GM04503 (cell line): ENCODE measurements at regions not wholly inside any gene's neighbourhood (a gene's known extent, or its start where the extent isn't known, plus 50 kb on each side); places are given as distances from the start of the nearest gene placed in this dataset.
A peak's percentile ranks its signal among the peaks of the same experiment; 100 is the strongest.

Source experiments
- DNase-seq: peaks from one replicate; pipeline ENCODE4 v3.0.0-alpha.2; 2012; ENCODE audit warnings: low read depth

DNA sequence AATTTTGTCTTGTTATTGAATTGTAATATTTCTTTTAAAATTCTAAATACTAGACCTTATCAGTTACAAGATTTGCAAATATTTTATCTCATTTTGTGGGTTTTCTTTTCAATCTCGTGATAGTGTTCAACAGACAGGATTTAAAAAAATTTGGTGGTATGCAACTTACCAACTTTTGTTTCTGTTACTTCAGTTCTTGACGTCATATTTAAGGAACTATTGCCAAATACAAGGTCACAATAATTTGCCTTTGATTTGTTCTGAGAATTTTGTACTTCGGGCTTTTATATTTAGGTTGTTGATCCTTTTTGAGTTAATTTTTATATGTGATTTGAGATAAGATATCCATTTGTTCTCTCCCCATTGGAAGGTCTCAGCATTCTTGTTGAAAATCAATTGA lies 876.6 kb downstream of the DCDC2C start:
- DNase-seq: no peak

DNA sequence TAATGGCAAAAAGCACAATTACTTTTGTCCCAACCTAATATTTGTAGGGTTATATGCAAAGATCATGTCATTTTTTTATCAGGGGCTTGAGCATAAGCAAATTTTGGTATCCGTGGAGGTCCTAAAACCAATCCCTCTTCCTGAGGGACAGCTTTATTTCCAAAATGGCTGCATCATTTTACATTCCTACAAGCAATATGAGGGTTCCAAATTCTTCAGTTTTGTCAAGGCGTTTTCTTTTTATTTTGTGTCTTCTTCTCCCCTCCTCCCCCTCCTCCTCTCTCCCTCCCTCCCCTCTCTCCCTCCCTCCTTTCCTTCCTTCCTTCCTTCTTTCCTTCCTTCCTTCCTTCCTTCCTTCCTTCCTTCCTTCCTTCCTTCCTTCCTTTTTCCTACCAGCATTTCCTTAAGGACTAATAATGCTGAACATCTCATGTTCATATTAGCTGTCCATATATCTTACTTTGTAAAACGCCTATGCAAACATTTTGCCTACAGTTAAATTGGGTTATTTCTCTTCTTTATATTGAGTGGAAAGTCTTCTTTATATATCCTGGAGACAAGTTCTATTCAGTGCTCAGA lies 881.8 kb downstream of the DCDC2C start:
- no peak for DNase-seq

DNA sequence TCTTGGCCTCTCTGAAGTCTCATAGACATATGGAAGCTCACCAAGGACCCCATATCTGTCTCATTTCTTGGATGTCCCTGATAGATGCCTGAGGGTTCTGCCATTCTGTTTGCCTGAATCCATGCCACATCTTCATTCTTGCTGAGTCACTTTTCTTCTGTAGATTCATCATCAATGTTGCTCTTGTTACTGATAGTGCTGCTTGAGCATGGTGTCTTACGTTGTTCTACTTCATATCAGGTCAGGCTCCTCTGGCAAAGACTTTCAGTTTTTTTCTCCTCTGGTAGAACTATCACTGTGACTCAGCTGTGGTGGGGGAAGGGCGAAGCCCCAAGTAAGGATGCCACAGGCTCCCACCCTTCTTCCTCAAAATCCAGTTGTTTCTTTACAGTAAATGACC lies 885.2 kb downstream of the DCDC2C start:
- DNase-seq: no peak

DNA sequence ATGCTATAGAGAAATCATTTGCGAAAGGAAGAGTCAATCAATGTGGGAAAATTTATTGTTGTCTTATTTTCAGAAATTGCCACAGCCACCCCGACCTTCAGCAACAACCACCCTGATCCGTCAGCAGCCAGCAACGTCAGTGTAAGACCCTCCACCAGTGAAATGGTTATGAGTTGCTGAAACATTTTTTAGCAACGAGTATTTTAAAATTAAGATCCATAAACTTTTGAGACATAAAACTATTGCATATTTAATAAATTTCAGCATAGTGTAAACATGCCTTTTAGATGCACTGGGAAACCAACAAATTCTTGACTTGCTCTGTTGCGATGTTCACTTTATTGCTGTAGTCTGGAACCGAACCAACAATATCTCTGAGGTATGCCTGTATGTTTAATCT lies 887.9 kb downstream of the DCDC2C start:
- no peak for DNase-seq

DNA sequence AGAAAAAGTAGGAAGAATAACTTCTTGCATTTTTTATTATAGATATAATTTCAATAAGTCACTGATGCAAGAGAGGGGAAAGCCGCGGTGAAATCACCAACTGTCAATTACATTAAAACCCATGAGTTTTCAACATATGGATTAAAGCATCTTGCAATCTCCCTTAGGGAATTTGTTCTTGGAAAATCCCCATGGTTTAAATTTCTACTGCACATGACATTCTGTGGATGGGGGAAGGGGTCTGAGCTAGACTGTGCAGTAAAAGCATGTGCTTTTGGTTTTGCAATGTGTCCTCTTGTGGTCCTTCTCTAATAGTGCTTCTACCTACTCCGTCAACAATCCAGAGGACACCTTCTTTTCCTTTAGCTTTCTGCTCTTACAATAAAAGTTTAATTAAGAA lies 894.0 kb downstream of the DCDC2C start:
- DNase-seq: no peak

DNA sequence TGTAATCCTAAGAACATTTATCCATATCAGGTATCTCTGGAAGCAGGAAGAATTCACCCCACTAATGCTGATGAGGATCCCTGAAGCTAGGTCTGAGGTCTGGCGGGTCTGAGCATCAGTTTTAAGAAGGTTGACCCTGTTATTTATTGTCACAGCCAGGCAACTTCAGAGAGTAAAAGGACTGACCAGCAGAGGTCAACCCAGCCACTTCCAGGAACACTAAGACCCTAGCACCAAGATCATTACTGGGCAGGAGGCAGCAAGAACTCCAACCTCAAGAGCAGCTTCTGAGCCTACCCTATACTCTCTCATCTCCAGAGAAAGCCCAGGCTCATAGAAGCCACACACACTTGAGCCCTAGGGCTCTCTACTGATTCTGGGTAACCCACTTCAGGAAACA lies 901.4 kb downstream of the DCDC2C start:
- DNase-seq: no peak

DNA sequence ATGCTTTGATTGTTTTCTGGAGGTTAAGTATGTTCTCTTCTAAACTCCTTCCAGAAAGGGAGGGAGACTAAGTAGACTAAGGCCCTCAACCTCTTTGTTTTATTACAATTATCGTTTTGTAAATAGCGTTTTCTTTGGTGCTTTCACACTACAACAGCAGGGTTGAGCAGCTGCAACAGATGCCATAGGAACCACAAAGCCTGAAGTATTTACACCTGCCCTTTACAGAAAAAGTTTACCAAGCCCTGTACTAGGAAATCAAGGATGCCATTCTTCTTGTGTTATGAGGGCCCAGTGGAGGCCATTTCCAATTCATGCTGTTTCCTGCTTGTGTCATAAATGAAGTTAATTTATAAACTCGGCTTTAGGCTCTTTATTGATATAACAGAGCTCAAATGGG lies 914.8 kb downstream of the DCDC2C start:
- DNase-seq: no peak

DNA sequence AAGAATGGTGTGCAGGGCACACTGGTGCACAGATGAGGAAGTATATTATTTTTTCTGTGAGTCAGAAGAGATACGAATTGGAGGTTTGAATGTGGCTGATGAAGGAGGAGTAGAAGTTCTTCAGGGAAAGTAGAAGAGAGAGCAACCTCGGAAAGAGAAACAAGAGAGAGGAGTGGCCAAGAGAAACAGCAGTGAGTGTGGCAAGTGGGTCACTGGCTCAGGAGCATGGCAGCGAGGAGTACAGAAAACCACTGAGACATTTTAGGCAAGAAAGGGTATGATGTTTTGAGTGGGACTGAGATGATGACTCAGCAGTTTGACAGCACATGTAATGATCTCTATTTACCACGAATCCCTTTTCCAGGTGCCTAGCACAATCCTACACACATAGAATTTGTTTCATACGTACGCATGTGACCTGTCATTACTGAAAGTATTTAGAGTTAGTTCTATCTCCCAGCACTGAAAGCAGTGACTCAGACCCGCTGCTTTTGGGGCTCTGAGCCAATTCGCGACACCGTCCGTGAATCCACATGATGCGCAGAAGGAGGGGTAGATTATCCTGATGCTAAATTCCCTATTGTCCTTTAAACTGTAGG lies 915.4 kb downstream of the DCDC2C start:
- no peak for DNase-seq

DNA sequence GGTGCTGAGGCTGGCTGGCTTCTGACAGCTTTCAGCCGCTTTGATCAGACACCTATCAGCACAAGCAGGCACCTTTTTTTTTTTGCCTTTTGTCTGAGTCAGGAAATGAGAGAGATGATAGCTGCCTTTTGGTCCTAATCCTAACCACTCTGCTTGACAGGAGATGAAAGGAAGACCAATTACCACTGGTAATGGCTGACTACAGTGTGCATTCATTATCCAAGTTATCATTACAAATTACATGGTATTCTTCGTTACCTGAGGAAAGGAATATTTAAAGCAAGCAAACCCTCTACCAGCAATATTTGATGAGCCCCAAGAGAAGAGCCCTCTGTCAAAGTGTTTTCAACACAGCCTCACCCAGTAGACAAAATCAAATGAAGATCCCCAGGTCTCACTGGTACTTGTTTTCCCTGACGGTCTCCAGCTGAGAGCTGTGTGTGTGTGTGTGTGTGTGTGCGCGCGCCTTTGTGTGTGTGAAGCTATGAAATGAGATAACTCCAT lies 925.7 kb downstream of the DCDC2C start:
- DNase-seq: no peak

DNA sequence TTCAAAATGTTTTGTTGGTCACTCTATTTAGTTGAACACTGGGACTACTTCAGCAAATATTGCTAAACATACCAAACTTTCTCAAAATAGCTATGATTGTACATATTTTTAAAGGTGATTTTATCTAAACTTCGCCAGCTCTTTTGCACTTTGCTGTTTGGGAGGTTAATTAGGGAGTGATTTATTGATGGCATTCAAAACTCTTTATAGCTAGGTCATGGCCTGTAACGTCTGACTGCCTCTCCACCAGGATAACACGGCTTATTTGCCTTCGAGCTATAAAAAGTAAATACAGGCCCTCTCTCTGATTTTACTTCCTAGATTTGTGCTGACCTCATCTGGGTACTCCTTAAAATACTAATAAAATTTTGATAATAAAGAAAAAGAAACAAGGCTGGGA lies 931.9 kb downstream of the DCDC2C start:
- DNase-seq: no peak

DNA sequence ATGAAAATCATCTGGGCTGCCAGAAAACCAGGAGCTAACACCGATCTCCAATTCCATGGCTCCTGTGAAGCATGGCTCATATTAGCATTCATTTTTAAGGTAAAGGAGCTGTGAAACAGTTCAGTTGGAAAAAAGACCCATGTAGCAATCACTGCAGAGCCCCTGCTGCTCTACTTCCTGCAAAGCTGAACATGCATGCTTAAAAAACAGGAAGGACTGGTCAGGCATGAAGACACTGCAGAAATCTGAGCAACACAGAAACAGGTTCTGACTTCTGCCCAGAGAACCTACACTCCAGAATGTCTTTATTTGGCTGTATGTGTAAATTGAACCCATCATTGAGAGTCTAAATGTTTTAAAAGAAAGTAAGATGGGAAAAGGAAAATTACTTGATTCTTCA lies 950.6 kb downstream of the DCDC2C start:
- no peak for DNase-seq

DNA sequence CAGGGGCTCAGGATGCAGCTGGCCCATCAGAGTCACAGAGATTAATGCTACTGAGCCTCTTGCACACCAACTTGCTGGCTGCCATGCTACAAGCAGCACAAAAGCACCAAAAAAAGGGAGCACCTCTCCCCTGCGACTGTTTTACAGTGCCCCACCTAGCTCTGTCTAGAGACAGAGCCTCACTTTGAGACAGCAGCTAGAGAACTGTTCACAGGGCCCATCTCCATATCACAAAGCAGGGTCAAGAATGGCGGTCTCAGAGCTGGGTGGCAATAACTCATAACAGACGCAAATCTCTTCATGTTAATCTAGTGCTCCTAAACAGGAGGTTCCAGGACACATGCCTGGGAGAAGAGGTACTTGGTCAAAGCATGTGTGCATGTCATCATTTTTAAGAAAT lies 953.0 kb downstream of the DCDC2C start:
- no peak for DNase-seq

DNA sequence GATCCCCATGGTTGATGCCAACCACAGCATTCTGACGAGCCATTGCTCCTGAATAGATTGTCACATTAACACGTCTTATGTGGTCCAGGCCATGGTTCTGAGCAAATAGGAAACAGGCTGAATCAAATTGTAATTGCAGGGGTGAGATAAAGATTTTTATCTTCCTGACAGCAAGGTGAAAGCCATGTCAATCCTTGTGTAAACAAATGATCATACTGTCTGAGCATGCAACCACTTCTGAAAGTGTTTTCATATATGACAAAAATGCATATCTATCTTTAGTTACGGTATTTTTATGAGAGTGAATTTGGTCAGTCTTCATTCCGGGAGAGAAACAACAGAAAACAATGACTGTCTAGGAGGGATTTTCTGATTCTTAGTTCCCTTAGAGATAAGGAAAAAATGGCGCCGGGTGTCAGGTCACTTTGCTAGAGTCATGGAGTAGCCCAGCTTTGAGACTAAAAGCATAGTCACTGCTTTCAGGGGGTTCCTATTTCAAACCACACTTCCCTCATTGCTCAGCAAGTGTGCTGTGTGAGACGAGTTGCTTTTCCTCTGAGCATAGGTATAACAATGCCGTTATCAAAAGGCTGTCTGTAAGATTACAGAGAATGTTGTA lies 958.9 kb downstream of the DCDC2C start:
- no peak for DNase-seq

DNA sequence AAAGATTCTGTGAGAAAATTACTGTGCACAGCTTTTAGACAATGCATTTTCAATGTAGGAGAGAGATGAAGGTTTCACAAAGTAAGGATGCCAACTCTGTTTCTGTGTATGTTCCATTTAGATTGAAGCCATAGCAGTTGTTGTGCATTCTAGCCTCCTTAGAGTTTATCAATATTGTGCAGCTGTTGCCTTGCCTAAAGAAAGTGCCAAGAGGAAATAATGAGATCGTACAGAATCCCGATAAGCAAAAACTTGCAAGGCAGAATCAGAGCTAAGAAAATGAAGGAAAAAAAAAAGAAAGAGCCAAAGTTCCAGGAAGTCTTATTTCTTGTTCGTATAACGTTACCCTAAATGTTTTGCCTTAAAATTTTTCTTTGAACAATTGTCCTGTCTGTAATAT lies 965.0 kb downstream of the DCDC2C start:
- no peak for DNase-seq

DNA sequence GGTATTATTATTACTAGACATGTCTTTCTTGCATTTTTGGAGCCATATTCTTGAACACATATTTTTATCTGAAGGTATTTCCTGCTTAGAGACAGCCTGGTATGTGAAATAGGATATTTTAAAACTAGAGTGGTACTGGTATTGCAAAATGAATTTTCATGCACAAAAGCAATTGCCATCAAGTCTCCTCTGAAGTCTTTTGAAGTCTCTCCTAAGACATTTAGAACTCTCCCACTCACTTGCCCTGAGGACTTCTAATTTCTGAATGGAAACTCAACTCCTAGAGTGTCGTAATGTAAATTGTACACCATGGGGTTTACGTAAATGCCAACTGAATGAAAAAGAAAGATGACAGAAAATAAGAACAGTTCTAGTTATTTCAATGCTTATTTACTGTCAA lies 967.0 kb downstream of the DCDC2C start:
- DNase-seq: no peak

DNA sequence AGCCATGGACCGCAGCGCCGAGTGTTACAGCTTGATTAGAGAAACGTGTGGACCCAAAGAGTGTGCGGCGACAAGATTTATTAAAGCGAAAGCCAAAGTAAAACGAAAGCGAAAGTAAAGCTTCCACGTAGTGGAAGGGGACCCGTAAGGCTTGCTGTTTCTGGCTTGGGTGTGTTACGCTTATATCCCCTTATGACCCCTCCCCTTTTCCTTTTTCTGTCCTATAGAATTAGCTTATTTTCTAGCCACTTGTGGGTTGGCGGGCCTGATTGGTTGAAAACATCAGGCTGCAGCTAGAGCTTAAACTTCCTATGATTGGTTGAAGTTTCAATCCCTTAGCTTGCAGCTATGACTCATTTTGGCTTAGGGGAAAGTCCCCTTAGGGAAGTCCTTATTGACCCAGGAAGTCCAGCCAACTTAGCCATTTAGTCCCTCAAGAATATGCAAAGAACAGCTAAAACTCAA lies 969.7 kb downstream of the DCDC2C start:
- DNase-seq: peak; percentile 1

DNA sequence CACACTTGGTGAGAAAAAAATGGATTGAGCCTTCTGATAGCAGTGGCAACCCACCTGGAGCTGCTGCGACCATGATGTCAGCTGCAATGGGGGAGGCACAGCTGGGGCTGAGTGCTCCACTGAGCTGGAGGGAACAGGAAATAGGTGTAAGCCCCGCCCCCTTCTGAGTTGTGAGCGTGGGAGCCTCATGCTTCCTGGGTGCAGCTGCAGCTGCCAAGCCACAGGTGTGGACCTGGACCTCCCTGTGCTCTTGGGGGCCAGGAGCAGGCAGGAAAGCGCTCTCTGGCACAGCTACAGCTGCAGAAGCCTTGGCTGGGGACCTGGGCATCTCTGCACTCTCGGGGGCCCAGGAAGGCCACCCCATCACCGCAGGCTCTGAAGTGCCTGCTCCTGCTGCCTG lies 970.6 kb downstream of the DCDC2C start:
- DNase-seq: no peak

DNA sequence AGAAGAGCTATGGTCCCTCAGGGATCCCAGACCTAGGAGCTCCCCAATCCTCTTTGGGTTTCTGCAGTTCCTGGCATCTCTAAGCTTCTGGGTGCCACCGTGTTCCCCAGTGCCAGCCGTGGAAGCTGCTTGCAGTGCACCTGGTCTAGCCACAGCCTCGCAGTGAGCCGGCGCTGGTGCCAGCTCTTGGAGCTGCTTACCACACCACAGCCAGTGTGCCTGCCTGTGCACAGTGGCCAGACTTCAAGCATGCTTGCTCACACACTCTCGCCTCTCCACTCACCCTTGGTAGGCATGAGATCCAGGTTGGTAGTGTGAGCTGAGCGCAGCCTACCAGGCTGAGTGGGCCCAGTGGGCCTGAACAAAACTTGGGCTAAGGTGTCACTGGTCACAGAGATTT lies 971.9 kb downstream of the DCDC2C start:
- DNase-seq: no peak

DNA sequence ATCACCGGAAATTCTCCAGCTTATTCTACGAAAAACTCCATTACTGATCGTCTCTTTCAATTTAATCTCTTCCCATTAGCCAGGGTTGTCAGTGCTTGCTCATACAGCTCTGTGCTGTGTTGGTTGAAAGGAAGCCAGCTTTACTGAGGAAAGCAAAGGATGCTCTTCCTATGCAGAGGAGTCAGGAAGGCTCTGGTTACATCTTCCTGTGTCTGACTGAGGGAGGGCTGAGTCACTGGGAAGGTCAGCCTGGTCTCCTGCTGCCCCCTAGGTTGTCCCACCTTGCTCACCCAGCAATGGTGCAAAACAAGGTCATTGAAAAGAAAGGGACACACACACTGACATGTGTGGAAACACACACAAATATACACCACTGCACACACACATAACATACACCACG lies 975.6 kb downstream of the DCDC2C start:
- no peak for DNase-seq

DNA sequence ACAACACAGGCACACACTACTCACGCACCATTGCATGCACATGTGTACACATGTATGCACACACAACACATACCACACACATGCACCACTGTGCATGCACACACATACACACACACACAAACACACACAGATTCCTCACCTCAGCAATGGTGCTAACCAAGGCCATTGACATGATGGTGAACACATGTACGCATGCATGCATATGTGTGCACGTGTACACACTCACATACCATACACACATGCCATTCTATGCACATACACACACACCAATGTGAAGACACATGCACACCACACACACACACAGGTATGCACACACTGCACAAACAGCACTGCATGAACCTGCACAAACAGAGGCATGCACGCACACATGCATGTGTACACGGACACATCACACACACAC lies 976.0 kb downstream of the DCDC2C start:
- DNase-seq: no peak

DNA sequence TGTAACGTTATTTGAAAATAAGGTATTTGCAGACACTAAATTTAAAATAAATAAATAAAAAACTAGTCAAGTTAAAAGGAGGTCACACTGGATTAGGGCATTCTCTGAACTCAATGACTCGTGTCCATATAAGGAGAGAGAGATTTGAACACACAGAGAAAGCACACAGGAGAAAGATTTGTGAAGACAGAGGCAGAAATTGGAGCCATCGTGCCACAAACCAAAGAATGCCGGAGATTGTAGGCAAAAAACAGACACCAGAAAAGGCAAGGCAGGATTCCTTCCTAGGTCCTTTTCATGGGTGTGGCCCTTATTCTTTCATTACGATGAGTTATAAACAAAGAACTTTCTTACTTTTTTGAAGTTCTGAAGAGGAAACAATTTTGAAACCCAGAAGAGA lies 981.5 kb downstream of the DCDC2C start:
- DNase-seq: no peak

DNA sequence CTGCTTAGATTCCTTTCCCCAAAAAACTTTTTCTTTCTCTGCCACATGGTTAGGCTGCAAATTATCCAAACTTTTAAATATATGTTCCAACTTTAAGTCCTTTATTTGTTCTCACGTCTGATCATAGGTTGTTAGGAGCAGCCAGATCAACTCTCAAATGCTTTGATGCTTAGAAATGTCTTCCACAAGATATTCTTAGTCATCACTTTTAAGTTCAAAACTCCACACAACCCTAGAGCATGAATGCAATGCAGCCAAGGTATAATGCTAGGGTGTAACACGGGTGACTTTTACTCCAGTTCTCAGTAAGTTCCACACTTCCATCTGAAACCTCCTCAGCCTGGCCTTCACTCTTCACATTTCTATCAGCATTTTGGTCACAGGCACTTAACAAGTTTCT lies 987.5 kb downstream of the DCDC2C start:
- no peak for DNase-seq

DNA sequence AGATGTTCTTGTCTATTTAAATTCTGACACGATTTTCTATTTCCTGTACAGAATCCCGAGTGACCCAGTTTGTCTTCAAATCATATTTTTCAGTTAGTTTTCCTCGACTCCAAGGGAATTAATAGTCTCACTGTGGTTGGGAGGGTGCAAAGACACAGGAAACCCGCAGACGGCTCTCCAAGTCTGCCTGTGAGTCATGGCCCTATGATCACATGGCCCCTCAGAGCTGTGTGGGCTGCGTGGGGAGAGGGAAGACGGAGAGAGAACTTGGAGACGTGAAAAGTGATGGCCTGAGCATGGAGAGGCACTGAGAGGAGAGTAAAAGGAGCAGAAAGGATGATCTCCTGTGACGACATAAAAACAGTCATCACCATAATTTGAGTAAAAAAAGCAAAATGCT lies 989.9 kb downstream of the DCDC2C start:
- no peak for DNase-seq
